Endothelial cell of umbilical vein (primary cell): ENCODE measurements at regions not wholly inside any gene's neighbourhood (a gene's known extent, or its start where the extent isn't known, plus 50 kb on each side); places are given as distances from the start of the nearest gene placed in this dataset.

Source experiments
- BruUV-seq: library from RNA; stranded (reverse); fragments of 400-500 nt; replicated peaks from 2 replicates; lab custom pipeline; 2021; lab: Mats Ljungman, UMichigan
- CTCF ChIA-PET: fragments of 300-600, 350-600 bp; sonication (Branson Sonifier 250); formaldehyde crosslinking; loops from one replicate; lab custom pipeline; 2021; ENCODE audit warnings: antibody characterized with exemption, inconsistent platforms; lab: Charles Lee
- POLR2A ChIA-PET: fragments of 300-600, 350-600 bp; sonication (Branson Sonifier 250); formaldehyde crosslinking; loops from one replicate; lab custom pipeline; 2021; ENCODE audit warnings: antibody characterized with exemption, inconsistent platforms; lab: Charles Lee
- DNase-seq: peaks from one replicate; pipeline ENCODE4 v3.0.0-alpha.2; 2011; ENCODE audit warnings: low read depth, low spot score
- FAIRE-seq: peaks from 2 replicates; lab custom pipeline; 2011; peaks lifted over from hg19 to GRCh38; lab: Jason Lieb, UNC
- H2AFZ ChIP-seq: 2 replicates; pipeline ENCODE4 v1.6.0; 2012; ENCODE audit warnings: low read depth, low read length, control low read depth, inconsistent platforms
- H3K27ac ChIP-seq: 2 replicates; pipeline ENCODE4 v1.5.1; 2011; ENCODE audit warnings: low read depth, mild to moderate bottlenecking, control low read depth, low read length, moderate library complexity; ENCODE audit not compliant: insufficient read depth
- H3K27me3 ChIP-seq, 2 experiments: 2 replicates each; pipeline versions ENCODE4 v1.6.0 to v1.6.1; 2011; ENCODE audit warnings: low read length in 2 of 2, mixed read lengths in 1 of 2; ENCODE audit not compliant: control insufficient read depth in 2 of 2, insufficient read depth in 2 of 2
- H3K36me3 ChIP-seq, 2 experiments: 2 replicates in 1 of 2; 3 replicates in 1 of 2; pipeline ENCODE4 v1.5.1; 2011; ENCODE audit warnings: low read length in 2 of 2, mild to moderate bottlenecking in 1 of 2, moderate library complexity in 1 of 2; ENCODE audit not compliant: control insufficient read depth in 2 of 2, insufficient read depth in 2 of 2; ENCODE audit errors: extremely low read depth in 1 of 2
- H3K4me1 ChIP-seq: 3 replicates; pipeline ENCODE4 v1.5.1; 2011; ENCODE audit warnings: mild to moderate bottlenecking, low read length; ENCODE audit not compliant: control insufficient read depth, insufficient read depth; ENCODE audit errors: extremely low read depth
- H3K4me2 ChIP-seq: 2 replicates; pipeline ENCODE4 v1.6.1; 2011; ENCODE audit warnings: low read length, control low read depth, mixed read lengths; ENCODE audit not compliant: insufficient read depth
- H3K4me3 ChIP-seq, 3 experiments: fragments of 200-600 bp in 1 of 3; sonication (generic), shearing (Covaris generic) in 1 of 3; replicated peaks in 1 of 3; 2 replicates each; pipeline ENCODE4 v1.5.1; 2011 to 2016; ENCODE audit warnings: control low read depth in 3 of 3, low read length in 3 of 3, mild to moderate bottlenecking in 2 of 3, inconsistent platforms in 1 of 3, low read depth in 1 of 3, moderate library complexity in 1 of 3; ENCODE audit not compliant: insufficient read depth in 1 of 3
- H3K79me2 ChIP-seq: 2 replicates; pipeline ENCODE4 v1.6.0; 2012; ENCODE audit warnings: low read length, inconsistent platforms; ENCODE audit not compliant: control insufficient read depth, insufficient read depth
- H3K9ac ChIP-seq: replicated peaks from 2 replicates; pipeline ENCODE3; 2011; ENCODE audit warnings: low read length, control low read depth; ENCODE audit not compliant: insufficient read depth; ENCODE audit errors: extremely low read depth
- H3K9me1 ChIP-seq: replicated peaks from 3 replicates; pipeline ENCODE4 v1.6.0; 2011; ENCODE audit warnings: mild to moderate bottlenecking, low read length; ENCODE audit not compliant: control insufficient read depth, insufficient read depth; ENCODE audit errors: extremely low read depth
- H3K9me3 ChIP-seq: replicated peaks from 2 replicates; pipeline ENCODE4 v1.5.1; 2012; ENCODE audit warnings: low read length, inconsistent platforms; ENCODE audit not compliant: control insufficient read depth, insufficient read depth
- H4K20me1 ChIP-seq: replicated peaks from 2 replicates; pipeline ENCODE3; 2011; ENCODE audit warnings: mild to moderate bottlenecking, low read length; ENCODE audit not compliant: control insufficient read depth, insufficient read depth; ENCODE audit errors: extremely low read depth
- CTCF ChIP-seq, 2 donors: IDR thresholded peaks; 1 replicate in 1 of 2; 2 replicates in 1 of 2; pipeline ENCODE4 v1.5.1; 2011; ENCODE audit warnings: low read length in 2 of 2, mild to moderate bottlenecking in 2 of 2, moderate library complexity in 2 of 2, control low read depth in 1 of 2, inconsistent platforms in 1 of 2, low read depth in 1 of 2; ENCODE audit not compliant: insufficient read depth in 1 of 2; ENCODE audit errors: extremely low read depth in 1 of 2
- EZH2 ChIP-seq: IDR thresholded peaks from 2 replicates; pipeline ENCODE4 v1.6.1; 2012; ENCODE audit warnings: borderline replicate concordance, low read depth, mild to moderate bottlenecking, moderate library complexity, low read length, inconsistent platforms; ENCODE audit not compliant: severe bottlenecking
- FOS ChIP-seq: IDR thresholded peaks from 2 replicates; pipeline ENCODE4 v1.6.1; 2011; ENCODE audit warnings: mild to moderate bottlenecking, low read length, moderate library complexity, borderline replicate concordance; ENCODE audit not compliant: insufficient read depth
- GATA2 ChIP-seq: IDR thresholded peaks from 2 replicates; pipeline ENCODE4 v1.7.0; 2011; ENCODE audit warnings: low read depth, mild to moderate bottlenecking, moderate library complexity, mixed read lengths, low read length; ENCODE audit not compliant: insufficient read length, insufficient read depth
- JUN ChIP-seq: IDR thresholded peaks from 2 replicates; pipeline ENCODE4 v1.6.1; 2011; ENCODE audit warnings: borderline replicate concordance, low read depth; ENCODE audit not compliant: insufficient read length, insufficient read depth
- MAX ChIP-seq: IDR thresholded peaks from 2 replicates; pipeline ENCODE4 v1.6.1; 2011; ENCODE audit not compliant: insufficient read depth, insufficient read length
- MYC ChIP-seq: IDR thresholded peaks from one replicate; pipeline ENCODE4 v1.6.1; 2011; ENCODE audit warnings: mild to moderate bottlenecking, low read depth, low read length
- POLR2A ChIP-seq: IDR thresholded peaks from 2 replicates; pipeline ENCODE4 v1.6.1; 2012; ENCODE audit warnings: low read depth, mild to moderate bottlenecking, control low read depth, low read length
- POLR2AphosphoS5 ChIP-seq: IDR thresholded peaks from 2 replicates; pipeline ENCODE4 v1.6.1; 2012; ENCODE audit warnings: low read depth, mild to moderate bottlenecking, control low read depth, low read length, moderate library complexity; ENCODE audit not compliant: insufficient read depth
- dilution Hi-C: fragments of 300-500 bp; cut with MboI; formaldehyde crosslinking; loops from one replicate; pipeline ENCODE4 v1.15.0; 2019; ENCODE audit warnings: low sequenced_read_pairs; ENCODE audit not compliant: extremely low pct_ligation_motif_present
- intact Hi-C: fragments of 100-400 bp; cut with micrococcal nuclease; formaldehyde crosslinking; loops from one replicate; pipeline ENCODE4 v1.10.0; 2022

DNA sequence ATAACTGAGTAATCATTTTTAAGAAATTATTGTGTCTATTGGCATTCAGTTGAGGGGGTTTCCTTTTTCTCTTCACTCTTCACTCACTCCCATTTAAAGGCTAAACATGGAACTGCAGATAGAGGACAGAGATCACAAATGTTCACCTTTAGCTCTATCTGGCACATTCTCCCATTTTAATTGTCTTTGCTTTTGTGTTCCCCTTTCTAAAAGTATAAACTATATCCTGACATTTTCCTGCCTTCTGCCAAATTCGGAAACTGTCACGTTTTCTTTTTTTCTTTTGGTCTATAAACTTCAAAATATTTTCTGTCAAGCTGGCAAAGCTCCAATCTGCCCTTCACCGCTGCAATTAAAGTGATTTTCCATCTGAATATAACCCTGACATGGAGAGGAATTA is 219.8 kb upstream of the CDKN3 start:
- ChIA-PET CTCF (interaction anchor here (0.5 to 6.9 kb wide), 13 partner anchors 10 to 871 kb away, joined by 3 to 164 read pairs (median 10); partner anchors contain the start of gene BMP4), POLR2A (no interaction called here)
- Histone ChIP-seq H3K9me1 (no peaks in the 10 kb centered on the region), H3K4me2 (no peak overlapping the region), H3K4me1 (peaks cover 35% of the 10 kb centered on the region), H3K27me3 (no peaks in the 10 kb centered on the region), H3K36me3 (no peaks in the 10 kb centered on the region), H3K27ac (no peak overlapping the region), H3K4me3 (no peak overlapping the region), H3K9ac (no peak overlapping the region), H3K79me2 (no peaks in the 10 kb centered on the region), H3K9me3 (no peaks in the 10 kb centered on the region), H4K20me1 (no peaks in the 10 kb centered on the region), H2AFZ (no peak overlapping the region)
- dilution Hi-C loops, result no loop called here
- no peak for TF ChIP-seq POLR2A
- peak; percentile 41 for DNase-seq
- FAIRE-seq, result no peak
- intact Hi-C loops, result loop anchor here (5.0 kb wide), 1 partner anchor 880 kb away; no protein-coding TSS in a partner anchor
- no TSS peak for BruUV-seq

DNA sequence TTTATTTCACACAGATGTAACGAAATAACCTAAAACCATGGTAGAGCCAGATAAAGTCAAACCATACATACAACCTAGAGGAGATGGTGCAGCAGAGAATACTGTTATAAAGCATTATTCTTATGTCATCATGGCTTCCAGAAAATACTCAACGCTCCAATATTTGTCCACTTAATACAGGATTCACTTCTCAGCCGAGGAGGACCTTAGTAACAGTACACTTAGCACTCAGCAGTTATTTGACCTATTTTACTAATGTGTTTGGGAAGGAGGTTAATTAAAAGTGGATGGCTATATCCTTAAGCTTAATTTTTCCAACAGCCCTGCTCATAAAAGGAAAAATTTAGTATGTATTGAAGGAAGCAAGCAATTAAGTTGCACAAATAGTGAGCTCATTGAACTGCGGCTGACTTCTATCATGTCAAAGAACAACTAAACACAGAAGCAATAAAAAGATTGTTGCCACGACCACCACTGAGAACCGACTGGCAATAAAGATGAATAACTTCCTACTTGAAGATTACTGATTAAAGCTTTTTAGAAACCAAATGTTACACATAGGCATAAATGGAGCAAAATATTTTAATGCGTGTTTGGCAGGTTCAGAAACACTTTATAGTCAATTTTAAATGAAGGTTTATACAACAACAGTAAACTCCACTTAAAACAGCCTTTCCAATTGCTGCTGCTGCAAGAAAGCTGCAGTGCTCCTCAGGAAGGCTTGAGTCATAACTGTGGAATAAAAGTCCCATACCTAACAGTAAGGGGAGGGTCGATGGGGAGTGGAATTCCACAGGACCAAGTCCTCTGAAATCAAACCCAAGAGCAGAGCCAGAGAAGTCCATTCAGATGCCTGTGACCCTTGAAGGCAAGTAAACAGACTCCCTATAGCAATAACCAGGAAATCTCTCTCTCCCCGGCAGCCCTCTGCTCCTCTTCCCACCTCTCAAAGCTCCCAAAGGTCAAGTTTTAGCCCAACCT is 218.9 kb upstream of the CDKN3 start:
- Histone ChIP-seq H3K9ac (no peak overlapping the region), H3K4me3 (no peak overlapping the region), H4K20me1 (no peaks in the 10 kb centered on the region), H3K36me3 (no peaks in the 10 kb centered on the region), H3K27ac (no peak overlapping the region), H3K27me3 (no peaks in the 10 kb centered on the region), H3K79me2 (no peaks in the 10 kb centered on the region), H2AFZ (peak overlapping the region; percentile 7), H3K4me2 (no peak overlapping the region), H3K9me3 (no peaks in the 10 kb centered on the region), H3K4me1 (peaks cover 44% of the 10 kb centered on the region), H3K9me1 (no peaks in the 10 kb centered on the region)
- no TSS peak for BruUV-seq
- TF ChIP-seq FOS (no peak), EZH2 (no peak), MAX (no peak), GATA2 (no peak), JUN (no peak), POLR2AphosphoS5 (no peak), MYC (no peak), POLR2A (no peak), CTCF (IDR thresholded peaks at IDR 0.05; ENCODE audit: extremely low read depth in 1 of 2, insufficient read depth in 1 of 2, low read depth in 1 of 2, low read length in 2 of 2) (no peak)
- POLR2A ChIA-PET, result no interaction called here
- intact Hi-C loops (loop anchor here (5.0 kb wide), 1 partner anchor 881 kb away; no protein-coding TSS in a partner anchor), dilution Hi-C loops (no loop called here)
- FAIRE-seq (peak; percentile 87), DNase-seq (peak; percentile 77)
- CTCF ChIA-PET, result interaction anchor here (0.8 to 6.9 kb wide), 15 partner anchors 9 to 745 kb away, joined by 3 to 164 read pairs (median 7); partner anchors contain the start of gene BMP4
